ENCODE measurements at regions not wholly inside any gene's neighbourhood (a gene's known extent, or its start where the extent isn't known, plus 50 kb on each side); places are given as distances from the start of the nearest gene placed in this dataset.

- no peak for TF ChIP-seq TCF12 (IDR thresholded peaks at IDR 0.05; ENCODE audit: low read depth)
- no peak for TF ChIP-seq REST (IDR thresholded peaks at IDR 0.05; ENCODE audit: low read depth)
- no peak for TF ChIP-seq NFIC (IDR thresholded peaks at IDR 0.05)
- TF ChIP-seq ZBTB7A (IDR thresholded peaks at IDR 0.05; ENCODE audit: low read depth) = no peak
- no peak for TF ChIP-seq TAF1 (IDR thresholded peaks at IDR 0.05; ENCODE audit: low read depth)
- no peak for TF ChIP-seq RAD21 (IDR thresholded peaks at IDR 0.05; ENCODE audit: low read depth)
Measured at GRCh38 chr4:16310606-16311005, 84.3 kb upstream of the TAPT1 start.

Measured in Ishikawa (cell line).